Neural progenitor cell (in vitro differentiated cells): ENCODE measurements at regions not wholly inside any gene's neighbourhood (a gene's known extent, or its start where the extent isn't known, plus 50 kb on each side); places are given as distances from the start of the nearest gene placed in this dataset.
"Not testable (repeated sequence)": the region's sequence is repeated elsewhere in the genome, so short reads cannot be mapped to it uniquely, and the experiment has no call there.

Experiments used
- DNase-seq: peaks from one replicate; pipeline ENCODE4 v3.0.0-alpha.2; 2016; ENCODE audit warnings: low spot score
- H2AFZ ChIP-seq: fragments of 200-600 bp; sonication (generic); replicated peaks from 2 replicates; pipeline ENCODE4 v1.6.1; 2016; ENCODE audit warnings: antibody characterized with exemption
- H3F3A ChIP-seq: fragments of 200-600 bp; sonication (generic); 2 replicates; pipeline ENCODE4 v1.6.1; 2016; ENCODE audit warnings: antibody characterized with exemption, low read depth
- H3K27ac ChIP-seq: fragments of 200-600 bp; sonication (generic); 2 replicates; pipeline ENCODE4 v1.5.1; 2016; ENCODE audit warnings: mild to moderate bottlenecking
- H3K27me3 ChIP-seq: fragments of 200-600 bp; sonication (generic); 2 replicates; pipeline ENCODE4 v1.6.1; 2016; ENCODE audit warnings: mild to moderate bottlenecking, moderate library complexity
- H3K36me3 ChIP-seq: fragments of 200-600 bp; sonication (generic); 2 replicates; pipeline ENCODE4 v1.5.1; 2016
- H3K4me1 ChIP-seq: fragments of 200-600 bp; sonication (generic); 2 replicates; pipeline ENCODE4 v1.6.1; 2016; ENCODE audit warnings: mixed run types
- H3K4me2 ChIP-seq: fragments of 200-600 bp; sonication (generic); 2 replicates; pipeline ENCODE4 v1.6.1; 2016
- H3K4me3 ChIP-seq: fragments of 200-600 bp; sonication (generic); 2 replicates; pipeline ENCODE4 v1.5.1; 2016
- H3K79me2 ChIP-seq: fragments of 200-600 bp; sonication (generic); 2 replicates; pipeline ENCODE4 v1.6.1; 2016; ENCODE audit warnings: low read depth
- H3K9ac ChIP-seq: fragments of 200-600 bp; sonication (generic); 2 replicates; pipeline ENCODE4 v1.6.1; 2016
- H3K9me3 ChIP-seq: fragments of 200-600 bp; sonication (generic); 2 replicates; pipeline ENCODE4 v1.5.1; 2016; ENCODE audit warnings: low read depth
- H4K20me1 ChIP-seq: fragments of 200-600 bp; sonication (generic); 2 replicates; pipeline ENCODE4 v1.6.1; 2016; ENCODE audit warnings: low read depth
- H3K27ac Mint-ChIP-seq: 3 replicates; pipeline ENCODE4 v1.8.0; 2021; ENCODE audit warnings: mixed read lengths
- H3K27me3 Mint-ChIP-seq: 2 replicates; pipeline ENCODE4 v1.8.0; 2022; ENCODE audit warnings: low read depth, mild to moderate bottlenecking, inconsistent platforms, moderate library complexity, mixed read lengths; ENCODE audit not compliant: insufficient read depth
- H3K36me3 Mint-ChIP-seq: 3 replicates; pipeline ENCODE4 v1.8.0; 2021; ENCODE audit warnings: mixed read lengths
- H3K4me1 Mint-ChIP-seq: 3 replicates; pipeline ENCODE4 v1.8.0; 2021; ENCODE audit warnings: mixed read lengths
- H3K4me3 Mint-ChIP-seq: 3 replicates; pipeline ENCODE4 v1.8.0; 2021; ENCODE audit warnings: mild to moderate bottlenecking, moderate library complexity, mixed read lengths
- H3K9me3 Mint-ChIP-seq: 3 replicates; pipeline ENCODE4 v1.8.0; 2020; ENCODE audit warnings: mixed read lengths
- CTCF ChIP-seq: fragments of 200-600 bp; sonication (generic); IDR thresholded peaks from 2 replicates; pipeline ENCODE4 v1.5.1; 2017; ENCODE audit warnings: antibody characterized with exemption, mild to moderate bottlenecking
- EZH2 ChIP-seq: fragments of 200-600 bp; sonication (generic); IDR thresholded peaks from 2 replicates; pipeline ENCODE4 v1.6.1; 2017; ENCODE audit warnings: antibody characterized with exemption, mild to moderate bottlenecking, moderate library complexity
- EZH2phosphoT487 ChIP-seq: fragments of 200-600 bp; sonication (generic); IDR thresholded peaks from 2 replicates; pipeline ENCODE4 v1.6.1; 2017; ENCODE audit warnings: antibody characterized with exemption

GRCh38 chr1:224559981-224560728 lies 56.0 kb upstream of the CNIH3 start:
- Histone ChIP-seq H3F3A (no peaks in the 10 kb centered on the region), H4K20me1 (no peaks in the 10 kb centered on the region), H3K79me2 (no peaks in the 10 kb centered on the region), H3K9ac (no peak overlapping the region), H3K4me1 (no peaks in the 10 kb centered on the region), H2AFZ (no peak overlapping the region), H3K4me3 (no peak overlapping the region), H3K36me3 (no peaks in the 10 kb centered on the region), H3K27me3 (no peaks in the 10 kb centered on the region), H3K27ac (no peak overlapping the region), H3K4me2 (no peak overlapping the region), H3K9me3 (no peaks in the 10 kb centered on the region)
- TF ChIP-seq EZH2phosphoT487 (no peak), EZH2 (no peak), CTCF (no peak)
- no peak overlapping the region for H3K27ac Mint-ChIP-seq
- no peak overlapping the region for H3K4me3 Mint-ChIP-seq
- H3K27me3 Mint-ChIP-seq = peaks cover 2% of the 10 kb centered on the region
- peaks cover 18% of the 10 kb centered on the region for H3K9me3 Mint-ChIP-seq
- no peaks in the 10 kb centered on the region for H3K4me1 Mint-ChIP-seq
- DNase-seq = no peak
- H3K36me3 Mint-ChIP-seq = no peaks in the 10 kb centered on the region

GRCh38 chr1:224562881-224563280 lies 53.2 kb upstream of the CNIH3 start:
- H4K20me1 ChIP-seq, H3K4me2 ChIP-seq, H3K4me1 Mint-ChIP-seq, H3K4me3 ChIP-seq, H3K36me3 ChIP-seq, H3K27ac Mint-ChIP-seq, H3K9ac ChIP-seq, H3K79me2 ChIP-seq, H3K27ac ChIP-seq, H3K36me3 Mint-ChIP-seq, H2AFZ ChIP-seq, H3K27me3 ChIP-seq, H3K9me3 ChIP-seq, H3F3A ChIP-seq, H3K27me3 Mint-ChIP-seq, H3K4me3 Mint-ChIP-seq, DNase-seq, H3K4me1 ChIP-seq: not testable (repeated sequence)
- peaks cover 18% of the 10 kb centered on the region for H3K9me3 Mint-ChIP-seq

GRCh38 chr1:224563666-224564065 lies 52.5 kb upstream of the CNIH3 start:
- Histone ChIP-seq H3K9ac (no peak overlapping the region), H3K36me3 (no peaks in the 10 kb centered on the region), H3K4me2 (no peak overlapping the region), H3K9me3 (no peaks in the 10 kb centered on the region), H3K27ac (no peak overlapping the region), H3K79me2 (no peaks in the 10 kb centered on the region), H3F3A (no peaks in the 10 kb centered on the region), H2AFZ (no peak overlapping the region), H3K4me1 (no peaks in the 10 kb centered on the region), H3K4me3 (no peak overlapping the region), H3K27me3 (no peaks in the 10 kb centered on the region), H4K20me1 (no peaks in the 10 kb centered on the region)
- TF ChIP-seq EZH2phosphoT487 = no peak
- TF ChIP-seq CTCF = no peak
- no peak for TF ChIP-seq EZH2
- no peaks in the 10 kb centered on the region for H3K36me3 Mint-ChIP-seq
- H3K9me3 Mint-ChIP-seq = peaks cover 18% of the 10 kb centered on the region
- no peak for DNase-seq
- no peak overlapping the region for H3K4me3 Mint-ChIP-seq
- peaks cover 3% of the 10 kb centered on the region for H3K27me3 Mint-ChIP-seq
- no peaks in the 10 kb centered on the region for H3K4me1 Mint-ChIP-seq
- H3K27ac Mint-ChIP-seq = no peak overlapping the region

- no peak overlapping the region for H3K9ac ChIP-seq
- Mint-ChIP-seq H3K36me3 (no peaks in the 10 kb centered on the region), H3K4me1 (no peaks in the 10 kb centered on the region), H3K4me3 (no peak overlapping the region), H3K27me3 (peaks cover 3% of the 10 kb centered on the region), H3K27ac (no peak overlapping the region), H3K9me3 (peaks cover 18% of the 10 kb centered on the region)
- H3K4me3 ChIP-seq = no peak overlapping the region
- H3K27me3 ChIP-seq = no peaks in the 10 kb centered on the region
- H3K9me3 ChIP-seq = no peaks in the 10 kb centered on the region
- no peaks in the 10 kb centered on the region for H4K20me1 ChIP-seq
- H3K36me3 ChIP-seq = no peaks in the 10 kb centered on the region
- no peak overlapping the region for H2AFZ ChIP-seq
- H3F3A ChIP-seq = no peaks in the 10 kb centered on the region
- H3K79me2 ChIP-seq = no peaks in the 10 kb centered on the region
- H3K4me2 ChIP-seq = no peak overlapping the region
- DNase-seq = no peak
- H3K4me1 ChIP-seq = no peaks in the 10 kb centered on the region
- H3K27ac ChIP-seq = no peak overlapping the region
- TF ChIP-seq EZH2phosphoT487 (no peak), CTCF (no peak), EZH2 (no peak)
Measured at GRCh38 chr1:224564454-224565084, 51.5 kb upstream of the CNIH3 start.
